CD4-positive, alpha-beta T cell (primary cell): ENCODE measurements at regions not wholly inside any gene's neighbourhood (a gene's known extent, or its start where the extent isn't known, plus 50 kb on each side); places are given as distances from the start of the nearest gene placed in this dataset.

ENCODE experiments used
- ATAC-seq: fragments of 200-7000 bp; cut with Tn5 transposase; one replicate; pipeline ENCODE4 v1.10.0; 2022; ENCODE audit warnings: mild to moderate bottlenecking; ENCODE audit not compliant: poor library complexity
- CTCF ChIA-PET: fragments of 350-600 bp; sonication (Branson Sonifier 250); formaldehyde crosslinking; loops from one replicate; lab custom pipeline; 2021; ENCODE audit warnings: antibody characterized with exemption, inconsistent platforms; lab: Charles Lee
- POLR2A ChIA-PET: fragments of 350-600 bp; sonication (Branson Sonifier 250); formaldehyde crosslinking; loops from one replicate; lab custom pipeline; 2021; ENCODE audit warnings: antibody characterized with exemption, inconsistent platforms; lab: Charles Lee
- DNase-seq, 14 experiments: peaks; one replicate each; pipeline ENCODE4 v3.0.0-alpha.2; 2013 to 2020; ENCODE audit warnings: mixed read lengths in 2 of 14
- H3K27ac ChIP-seq, 2 donors: one replicate each; pipeline versions ENCODE4 v1.5.1 to v1.7.0; 2013; ENCODE audit warnings: low read length in 2 of 2, low read depth in 1 of 2, mild to moderate bottlenecking in 1 of 2
- H3K27me3 ChIP-seq, 2 experiments: 1 replicate in 1 of 2; 2 replicates in 1 of 2; pipeline versions ENCODE4 v1.6.1 to v1.7.0; 2013; ENCODE audit warnings: low read length in 2 of 2, control low read depth in 1 of 2, mild to moderate bottlenecking in 1 of 2, moderate library complexity in 1 of 2; ENCODE audit not compliant: insufficient read depth in 2 of 2, control insufficient read depth in 1 of 2
- H3K36me3 ChIP-seq: one replicate; pipeline ENCODE4 v1.6.1; 2013; ENCODE audit warnings: low read length, control low read depth; ENCODE audit not compliant: insufficient read depth
- H3K4me1 ChIP-seq: one replicate; pipeline ENCODE4 v1.6.1; 2013; ENCODE audit warnings: low read length, control low read depth; ENCODE audit not compliant: insufficient read depth
- H3K4me3 ChIP-seq: one replicate; pipeline ENCODE4 v1.5.1; 2013; ENCODE audit warnings: mild to moderate bottlenecking, low read length, moderate library complexity
- H3K9me3 ChIP-seq, 2 experiments: 1 replicate in 1 of 2; 2 replicates in 1 of 2; pipeline versions ENCODE4 v1.6.1 to v1.7.0; 2013; ENCODE audit warnings: low read length in 2 of 2, mild to moderate bottlenecking in 2 of 2, control low read depth in 1 of 2, moderate library complexity in 1 of 2; ENCODE audit not compliant: control insufficient read depth in 1 of 2, insufficient read depth in 1 of 2
- H3K27ac Mint-ChIP-seq: one replicate; pipeline ENCODE4 v1.8.0; 2020; ENCODE audit warnings: mixed read lengths
- H3K27me3 Mint-ChIP-seq: one replicate; pipeline ENCODE4 v1.8.0; 2021; ENCODE audit warnings: mixed read lengths
- H3K36me3 Mint-ChIP-seq: one replicate; pipeline ENCODE4 v1.8.0; 2021; ENCODE audit warnings: low read depth, mixed read lengths
- H3K4me1 Mint-ChIP-seq: one replicate; pipeline ENCODE4 v1.8.0; 2021; ENCODE audit warnings: low read depth, mixed read lengths
- H3K4me3 Mint-ChIP-seq: one replicate; pipeline ENCODE4 v1.8.0; 2020; ENCODE audit warnings: mild to moderate bottlenecking, mixed read lengths
- H3K9me3 Mint-ChIP-seq: one replicate; pipeline ENCODE4 v1.8.0; 2020; ENCODE audit warnings: mixed read lengths
- intact Hi-C, 2 experiments: fragments of 100-400 bp; cut with DNase I in 1 of 2; cut with micrococcal nuclease in 1 of 2; formaldehyde crosslinking; loops; one replicate each; pipeline versions ENCODE4 v1.15.1 to v1.9.0; 2023 to 2025; cut with DNase I, micrococcal nuclease
- TF ChIP-seq, protein P1 (sequence below): fragments of 200-600 bp; IDR thresholded peaks from one replicate; pipeline ENCODE4 v1.8.0; 2022; ENCODE audit warnings: antibody characterized with exemption, mild to moderate bottlenecking

DNA sequence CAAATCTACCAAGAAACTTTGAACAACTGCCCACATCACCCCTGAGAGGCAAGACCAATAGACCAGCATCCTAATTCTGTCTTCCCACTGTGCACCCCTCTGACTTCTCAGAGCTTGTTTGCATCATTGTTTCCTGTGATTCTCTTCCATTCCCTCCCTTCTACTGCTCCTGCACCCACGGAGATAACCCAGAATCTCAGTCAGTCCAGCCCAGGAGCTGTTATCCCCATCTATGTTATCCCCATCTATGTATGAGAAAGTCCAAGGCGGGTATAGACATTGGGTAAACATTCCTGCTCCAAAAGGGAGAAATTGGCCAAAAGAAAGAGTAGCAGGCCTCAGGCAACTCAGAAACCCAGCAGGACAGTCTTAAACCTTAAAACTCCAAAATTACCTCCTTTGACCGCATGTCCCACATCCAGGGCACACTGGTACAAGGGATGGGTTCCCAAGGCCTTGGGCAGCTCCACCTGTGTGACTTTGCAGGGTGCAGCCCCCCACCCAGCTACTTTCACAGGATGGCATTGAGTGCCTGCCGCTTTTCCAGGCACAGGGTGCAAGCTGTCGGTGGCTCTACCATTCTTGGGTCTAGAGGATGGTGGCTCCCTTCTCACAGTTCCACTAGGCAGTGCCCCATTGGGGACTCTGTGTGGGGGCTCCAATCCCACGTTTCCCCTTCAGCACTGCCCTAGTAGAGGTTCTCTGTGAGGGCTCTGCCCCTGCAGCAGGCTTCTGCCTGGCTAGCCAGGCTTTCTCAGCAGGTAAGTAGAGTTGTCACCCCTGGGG, 414.8 kb downstream of the NPHP4 start:
- no peak for ATAC-seq
- intact Hi-C loops: no loop called here
- peaks cover 35% of the 10 kb centered on the region for H3K27me3 Mint-ChIP-seq

DNA sequence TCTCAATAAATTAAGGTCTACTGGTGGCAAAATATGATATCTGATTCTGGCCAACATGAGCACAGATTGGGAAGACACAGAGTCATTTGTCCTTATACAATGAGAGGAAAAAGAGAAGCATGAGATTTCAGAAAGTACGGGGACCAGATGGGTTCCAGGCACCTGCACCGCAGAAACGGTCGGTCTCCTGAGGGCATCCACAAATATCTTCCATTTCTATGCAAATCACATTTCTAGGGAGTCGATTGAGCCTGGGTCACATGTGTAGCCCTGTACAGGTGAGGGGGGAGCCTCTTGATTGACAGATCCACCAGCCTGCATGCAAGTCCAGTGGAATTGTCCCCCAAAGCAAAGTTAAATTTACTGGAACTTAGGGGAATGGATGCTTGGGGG, 415.6 kb downstream of the NPHP4 start:
- intact Hi-C loops: no loop called here
- TF ChIP-seq, protein P1, sequence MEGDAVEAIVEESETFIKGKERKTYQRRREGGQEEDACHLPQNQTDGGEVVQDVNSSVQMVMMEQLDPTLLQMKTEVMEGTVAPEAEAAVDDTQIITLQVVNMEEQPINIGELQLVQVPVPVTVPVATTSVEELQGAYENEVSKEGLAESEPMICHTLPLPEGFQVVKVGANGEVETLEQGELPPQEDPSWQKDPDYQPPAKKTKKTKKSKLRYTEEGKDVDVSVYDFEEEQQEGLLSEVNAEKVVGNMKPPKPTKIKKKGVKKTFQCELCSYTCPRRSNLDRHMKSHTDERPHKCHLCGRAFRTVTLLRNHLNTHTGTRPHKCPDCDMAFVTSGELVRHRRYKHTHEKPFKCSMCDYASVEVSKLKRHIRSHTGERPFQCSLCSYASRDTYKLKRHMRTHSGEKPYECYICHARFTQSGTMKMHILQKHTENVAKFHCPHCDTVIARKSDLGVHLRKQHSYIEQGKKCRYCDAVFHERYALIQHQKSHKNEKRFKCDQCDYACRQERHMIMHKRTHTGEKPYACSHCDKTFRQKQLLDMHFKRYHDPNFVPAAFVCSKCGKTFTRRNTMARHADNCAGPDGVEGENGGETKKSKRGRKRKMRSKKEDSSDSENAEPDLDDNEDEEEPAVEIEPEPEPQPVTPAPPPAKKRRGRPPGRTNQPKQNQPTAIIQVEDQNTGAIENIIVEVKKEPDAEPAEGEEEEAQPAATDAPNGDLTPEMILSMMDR: no peak
- Histone ChIP-seq H3K27me3 (peaks cover 0 to 9% of the 10 kb centered on the region in 2 experiments), H3K9me3 (no peaks in the 10 kb centered on the region), H3K4me3 (no peak overlapping the region), H3K4me1 (no peaks in the 10 kb centered on the region), H3K27ac (no peak overlapping the region), H3K36me3 (no peaks in the 10 kb centered on the region)
- POLR2A ChIA-PET: no interaction called here
- Mint-ChIP-seq H3K27ac (no peak overlapping the region), H3K4me3 (no peak overlapping the region), H3K9me3 (no peaks in the 10 kb centered on the region), H3K27me3 (peaks cover 35% of the 10 kb centered on the region), H3K36me3 (no peaks in the 10 kb centered on the region), H3K4me1 (no peaks in the 10 kb centered on the region)
- CTCF ChIA-PET: no interaction called here
- ATAC-seq: no peak
- no peak for DNase-seq

More for the DNA sequence above, 414.8 kb downstream of the NPHP4 start:
- Mint-ChIP-seq H3K36me3 (no peaks in the 10 kb centered on the region), H3K4me1 (no peaks in the 10 kb centered on the region), H3K9me3 (no peaks in the 10 kb centered on the region), H3K4me3 (no peak overlapping the region), H3K27ac (no peak overlapping the region)
- H3K27me3 ChIP-seq: peaks cover 0 to 9% of the 10 kb centered on the region in 2 experiments
- no peaks in the 10 kb centered on the region for H3K36me3 ChIP-seq
- H3K4me1 ChIP-seq: no peaks in the 10 kb centered on the region
- no peaks in the 10 kb centered on the region for H3K9me3 ChIP-seq
- H3K4me3 ChIP-seq: no peak overlapping the region
- CTCF ChIA-PET: no interaction called here
- H3K27ac ChIP-seq: no peak overlapping the region
- DNase-seq: no peak
- POLR2A ChIA-PET: no interaction called here
- TF ChIP-seq, protein P1: no peak

DNA sequence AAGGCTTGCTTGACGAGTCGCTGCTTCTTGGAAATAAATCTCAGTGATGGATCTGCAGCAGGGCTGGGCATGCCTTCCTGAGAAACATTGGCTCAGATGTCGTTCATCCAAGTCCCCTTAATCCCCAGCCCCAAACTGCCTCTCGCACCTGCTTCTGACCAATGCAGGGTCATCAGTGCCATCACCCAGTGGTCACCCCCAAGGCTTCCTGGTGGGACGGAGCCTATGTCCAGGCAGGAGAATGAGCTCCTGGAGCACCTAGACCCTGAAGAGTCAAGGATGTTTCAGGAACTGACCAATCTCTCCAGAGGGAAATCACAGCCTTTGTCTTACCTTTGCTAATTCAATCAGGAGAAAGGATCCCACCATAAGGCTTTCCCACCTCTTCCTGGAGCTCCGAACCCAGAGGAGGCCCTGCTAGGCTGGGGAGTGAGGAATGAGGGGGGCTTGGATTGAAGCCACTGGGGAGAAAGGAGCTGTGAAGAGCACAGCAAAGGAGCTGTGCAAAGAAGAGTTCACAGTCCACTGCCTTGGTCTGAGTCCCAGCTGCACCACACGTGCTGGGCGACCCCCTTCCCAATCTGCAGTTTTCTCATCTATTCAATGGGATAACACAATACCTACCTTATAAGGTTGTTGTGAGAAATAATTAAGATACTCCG, 416.1 kb downstream of the NPHP4 start:
- Histone ChIP-seq H3K36me3 (no peaks in the 10 kb centered on the region), H3K4me3 (no peak overlapping the region), H3K4me1 (no peaks in the 10 kb centered on the region), H3K27me3 (peaks cover 0 to 8% of the 10 kb centered on the region in 2 experiments), H3K9me3 (peaks cover 0 to 4% of the 10 kb centered on the region in 2 experiments), H3K27ac (no peak overlapping the region)
- Mint-ChIP-seq H3K9me3 (no peaks in the 10 kb centered on the region), H3K27ac (no peak overlapping the region), H3K4me1 (no peaks in the 10 kb centered on the region), H3K36me3 (no peaks in the 10 kb centered on the region), H3K4me3 (no peak overlapping the region), H3K27me3 (peaks cover 35% of the 10 kb centered on the region)
- intact Hi-C loops: no loop called here
- CTCF ChIA-PET: no interaction called here
- ATAC-seq (no peak), DNase-seq (no peak)
- TF ChIP-seq, protein P1: no peak
- POLR2A ChIA-PET: no interaction called here
